Uterus (tissue), 2 donors: ENCODE measurements at regions not wholly inside any gene's neighbourhood (a gene's known extent, or its start where the extent isn't known, plus 50 kb on each side); places are given as distances from the start of the nearest gene placed in this dataset.

Experiments
- POLR2A ChIP-seq, 2 donors: fragments of 450-650 bp; IDR thresholded peaks; one replicate each; pipeline ENCODE4 v1.6.1; 2016; ENCODE audit warnings: antibody characterized with exemption in 2 of 2, mild to moderate bottlenecking in 1 of 2, moderate library complexity in 1 of 2
- TF ChIP-seq, protein P1 (sequence below), 4 experiments: fragments of 200-600 bp in 2 of 4; fragments of 450-650 bp in 2 of 4; sonication (generic) in 2 of 4; IDR thresholded peaks; one replicate each; pipeline ENCODE4 v1.5.1; 2016 to 2019; ENCODE audit warnings: antibody characterized with exemption in 4 of 4, mild to moderate bottlenecking in 2 of 4, moderate library complexity in 1 of 4

DNA sequence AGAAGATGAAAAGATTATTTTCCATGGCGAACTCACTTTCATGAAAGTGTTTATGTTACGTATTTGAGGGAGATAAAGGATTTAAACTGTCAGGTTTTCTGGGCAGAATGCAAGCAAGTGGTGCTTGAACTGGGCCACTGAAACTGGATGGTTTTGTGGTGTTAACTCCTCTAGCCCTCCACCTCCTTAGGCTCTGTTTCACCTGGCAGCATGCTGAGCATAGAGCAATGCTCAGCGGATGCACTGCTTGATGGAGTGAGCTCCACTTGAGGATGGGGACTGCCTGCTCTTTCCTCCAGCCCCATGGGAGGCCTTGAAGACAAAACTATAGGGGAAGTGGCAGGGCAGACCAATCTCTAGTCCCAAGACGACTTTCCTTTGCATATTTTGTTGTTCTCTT lies 345.8 kb downstream of the TDRD15 start:
- TF ChIP-seq, protein P1, sequence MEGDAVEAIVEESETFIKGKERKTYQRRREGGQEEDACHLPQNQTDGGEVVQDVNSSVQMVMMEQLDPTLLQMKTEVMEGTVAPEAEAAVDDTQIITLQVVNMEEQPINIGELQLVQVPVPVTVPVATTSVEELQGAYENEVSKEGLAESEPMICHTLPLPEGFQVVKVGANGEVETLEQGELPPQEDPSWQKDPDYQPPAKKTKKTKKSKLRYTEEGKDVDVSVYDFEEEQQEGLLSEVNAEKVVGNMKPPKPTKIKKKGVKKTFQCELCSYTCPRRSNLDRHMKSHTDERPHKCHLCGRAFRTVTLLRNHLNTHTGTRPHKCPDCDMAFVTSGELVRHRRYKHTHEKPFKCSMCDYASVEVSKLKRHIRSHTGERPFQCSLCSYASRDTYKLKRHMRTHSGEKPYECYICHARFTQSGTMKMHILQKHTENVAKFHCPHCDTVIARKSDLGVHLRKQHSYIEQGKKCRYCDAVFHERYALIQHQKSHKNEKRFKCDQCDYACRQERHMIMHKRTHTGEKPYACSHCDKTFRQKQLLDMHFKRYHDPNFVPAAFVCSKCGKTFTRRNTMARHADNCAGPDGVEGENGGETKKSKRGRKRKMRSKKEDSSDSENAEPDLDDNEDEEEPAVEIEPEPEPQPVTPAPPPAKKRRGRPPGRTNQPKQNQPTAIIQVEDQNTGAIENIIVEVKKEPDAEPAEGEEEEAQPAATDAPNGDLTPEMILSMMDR (IDR thresholded peaks at IDR 0.05): no peak
- TF ChIP-seq POLR2A (IDR thresholded peaks at IDR 0.05): no peak
